ENCODE measurements at regions not wholly inside any gene's neighbourhood (a gene's known extent, or its start where the extent isn't known, plus 50 kb on each side); places are given as distances from the start of the nearest gene placed in this dataset.

DNA sequence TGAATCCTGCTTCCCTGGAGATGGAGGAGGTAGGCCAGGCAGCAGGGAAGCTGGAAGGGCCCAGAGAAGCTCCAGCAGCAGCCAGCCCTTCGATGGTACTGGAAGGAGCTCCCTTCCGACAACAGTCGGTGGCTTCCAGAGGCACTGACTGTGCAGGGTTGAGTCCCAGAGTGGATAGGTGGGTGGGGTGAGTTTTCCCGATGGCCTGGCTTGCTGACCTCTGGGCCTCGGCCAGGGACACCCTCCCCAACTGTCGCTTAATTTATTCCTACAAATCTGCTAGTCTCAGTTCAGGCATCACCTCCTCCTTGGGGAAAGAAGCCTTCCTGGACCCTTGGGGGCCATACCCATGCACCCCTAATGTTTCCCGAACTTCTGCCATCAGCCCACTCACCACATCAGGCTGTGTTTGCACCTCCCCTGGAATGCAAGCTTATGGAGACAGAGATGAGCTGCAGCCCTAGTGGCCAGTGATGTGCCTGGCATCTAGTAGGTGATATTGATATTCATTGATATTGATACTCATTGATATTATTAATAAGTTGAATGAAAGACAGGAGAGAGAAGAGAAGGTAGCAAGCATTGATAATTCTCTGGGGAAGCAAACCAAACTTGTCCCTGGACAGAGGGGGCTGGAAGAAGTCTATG is 104.6 kb upstream of the BOD1 start:
- DNase-seq: no peak
- Histone ChIP-seq H3K4me1 (ENCODE audit: low read length) (no peaks in the 10 kb centered on the region), H3K27me3 (replicated peaks; ENCODE audit: insufficient read depth, low read length) (no peaks in the 10 kb centered on the region), H3F3A (ENCODE audit: insufficient read depth, low read length) (no peaks in the 10 kb centered on the region), H3K36me3 (replicated peaks; ENCODE audit: insufficient read depth, low read length) (no peaks in the 10 kb centered on the region), H3K9me2 (replicated peaks; ENCODE audit: insufficient read depth, low read length) (no peaks in the 10 kb centered on the region; the same call in 1 of the 2 replicates), H2AFZ (ENCODE audit: low read length) (no peak overlapping the region), H3K9me3 (replicated peaks; ENCODE audit: insufficient read depth, low read length) (no peaks in the 10 kb centered on the region), H3K79me2 (ENCODE audit: low read length) (no peaks in the 10 kb centered on the region), H3K9ac (ENCODE audit: low read length) (no peak overlapping the region), H3K4me2 (ENCODE audit: low read depth, low read length) (no peak overlapping the region), H3K4me3 (ENCODE audit: low read length) (no peak overlapping the region), H4K20me1 (ENCODE audit: insufficient read depth, low read length) (no peaks in the 10 kb centered on the region), H3K27ac (ENCODE audit: low read length) (no peak overlapping the region)
- TF ChIP-seq EZH2phosphoT487 (IDR thresholded peaks at IDR 0.05; ENCODE audit: low read length) (no peak), CTCF (IDR thresholded peaks at IDR 0.05; ENCODE audit: low read length) (no peak), EZH2 (optimal IDR thresholded peaks at IDR 0.05; ENCODE audit: low read depth, low read length) (no peak)

GRCh38 chr5:173721601-173722232 is 105.3 kb upstream of the BOD1 start:
- no peak overlapping the region for H3K4me2 ChIP-seq (ENCODE audit: low read depth, low read length)

GRCh38 chr5:173726846-173727557 is 110.6 kb upstream of the BOD1 start:
- Histone ChIP-seq H3K79me2 (ENCODE audit: low read length) (no peaks in the 10 kb centered on the region), H3K27me3 (replicated peaks; ENCODE audit: insufficient read depth, low read length) (no peaks in the 10 kb centered on the region), H3K4me1 (ENCODE audit: low read length) (no peaks in the 10 kb centered on the region), H3K9me2 (replicated peaks; ENCODE audit: insufficient read depth, low read length) (no peaks in the 10 kb centered on the region; the same call in 1 of the 2 replicates), H3K4me2 (ENCODE audit: low read depth, low read length) (no peak overlapping the region), H3K27ac (ENCODE audit: low read length) (no peak overlapping the region), H4K20me1 (ENCODE audit: insufficient read depth, low read length) (no peaks in the 10 kb centered on the region), H2AFZ (ENCODE audit: low read length) (no peak overlapping the region), H3K4me3 (ENCODE audit: low read length) (no peak overlapping the region), H3F3A (ENCODE audit: insufficient read depth, low read length) (no peaks in the 10 kb centered on the region), H3K9me3 (replicated peaks; ENCODE audit: insufficient read depth, low read length) (no peaks in the 10 kb centered on the region), H3K36me3 (replicated peaks; ENCODE audit: insufficient read depth, low read length) (no peaks in the 10 kb centered on the region), H3K9ac (ENCODE audit: low read length) (no peak overlapping the region)
- DNase-seq: no peak
- no peak for TF ChIP-seq CTCF (IDR thresholded peaks at IDR 0.05; ENCODE audit: low read length)
- no peak for TF ChIP-seq EZH2phosphoT487 (IDR thresholded peaks at IDR 0.05; ENCODE audit: low read length)
- no peak for TF ChIP-seq EZH2 (optimal IDR thresholded peaks at IDR 0.05; ENCODE audit: low read depth, low read length)

More at GRCh38 chr5:173721601-173722232, 105.3 kb upstream of the BOD1 start:
- TF ChIP-seq CTCF (IDR thresholded peaks at IDR 0.05; ENCODE audit: low read length) (no peak), EZH2 (optimal IDR thresholded peaks at IDR 0.05; ENCODE audit: low read depth, low read length) (no peak), EZH2phosphoT487 (IDR thresholded peaks at IDR 0.05; ENCODE audit: low read length) (no peak)
- H4K20me1 ChIP-seq (ENCODE audit: insufficient read depth, low read length): no peaks in the 10 kb centered on the region
- H3K9me2 ChIP-seq (replicated peaks; ENCODE audit: insufficient read depth, low read length): no peaks in the 10 kb centered on the region; the same call in 1 of the 2 replicates
- H3K79me2 ChIP-seq (ENCODE audit: low read length): no peaks in the 10 kb centered on the region
- no peak overlapping the region for H3K27ac ChIP-seq (ENCODE audit: low read length)
- H2AFZ ChIP-seq (ENCODE audit: low read length): no peak overlapping the region
- H3K27me3 ChIP-seq (replicated peaks; ENCODE audit: insufficient read depth, low read length): no peaks in the 10 kb centered on the region
- H3K9ac ChIP-seq (ENCODE audit: low read length): no peak overlapping the region
- H3K36me3 ChIP-seq (replicated peaks; ENCODE audit: insufficient read depth, low read length): no peaks in the 10 kb centered on the region
- H3K4me3 ChIP-seq (ENCODE audit: low read length): no peak overlapping the region
- H3K4me1 ChIP-seq (ENCODE audit: low read length): no peaks in the 10 kb centered on the region
- DNase-seq: no peak
- no peaks in the 10 kb centered on the region for H3K9me3 ChIP-seq (replicated peaks; ENCODE audit: insufficient read depth, low read length)
- no peaks in the 10 kb centered on the region for H3F3A ChIP-seq (ENCODE audit: insufficient read depth, low read length)
